DND-41 (cell line): ENCODE measurements at regions not wholly inside any gene's neighbourhood (a gene's known extent, or its start where the extent isn't known, plus 50 kb on each side); places are given as distances from the start of the nearest gene placed in this dataset.

Experiments used
- EZH2 ChIP-seq: IDR thresholded peaks from 3 replicates; pipeline ENCODE4 v1.6.1; 2012; ENCODE audit warnings: borderline replicate concordance, low read depth, mild to moderate bottlenecking, moderate library complexity, low read length, inconsistent platforms; ENCODE audit not compliant: severe bottlenecking
- TF ChIP-seq, protein P1 (sequence below): IDR thresholded peaks from 2 replicates; pipeline ENCODE4 v1.5.1; 2012; ENCODE audit warnings: borderline replicate concordance, low read length, moderate library complexity, mild to moderate bottlenecking; ENCODE audit not compliant: poor library complexity, severe bottlenecking; ENCODE audit errors: extremely low read depth

DNA sequence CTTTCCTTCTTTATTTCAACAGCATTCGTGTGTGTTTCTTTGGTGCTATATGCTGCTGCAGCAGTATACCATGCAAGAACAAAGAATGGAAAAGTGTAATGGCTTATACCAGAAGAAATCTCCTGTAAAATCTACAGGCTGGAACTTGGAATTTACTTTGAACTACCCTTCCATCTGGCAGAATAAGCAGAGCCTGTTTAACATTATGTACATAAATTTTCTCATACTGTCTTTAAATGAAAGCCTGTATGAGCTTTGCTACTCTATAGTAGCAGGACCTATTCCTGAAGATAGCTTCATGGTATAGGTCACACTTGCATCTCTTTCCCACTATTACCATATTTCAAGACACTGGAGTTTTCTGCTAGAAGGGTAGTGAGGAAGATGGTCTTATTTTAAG lies 522.1 kb upstream of the GHITM start:
- TF ChIP-seq, protein P1, sequence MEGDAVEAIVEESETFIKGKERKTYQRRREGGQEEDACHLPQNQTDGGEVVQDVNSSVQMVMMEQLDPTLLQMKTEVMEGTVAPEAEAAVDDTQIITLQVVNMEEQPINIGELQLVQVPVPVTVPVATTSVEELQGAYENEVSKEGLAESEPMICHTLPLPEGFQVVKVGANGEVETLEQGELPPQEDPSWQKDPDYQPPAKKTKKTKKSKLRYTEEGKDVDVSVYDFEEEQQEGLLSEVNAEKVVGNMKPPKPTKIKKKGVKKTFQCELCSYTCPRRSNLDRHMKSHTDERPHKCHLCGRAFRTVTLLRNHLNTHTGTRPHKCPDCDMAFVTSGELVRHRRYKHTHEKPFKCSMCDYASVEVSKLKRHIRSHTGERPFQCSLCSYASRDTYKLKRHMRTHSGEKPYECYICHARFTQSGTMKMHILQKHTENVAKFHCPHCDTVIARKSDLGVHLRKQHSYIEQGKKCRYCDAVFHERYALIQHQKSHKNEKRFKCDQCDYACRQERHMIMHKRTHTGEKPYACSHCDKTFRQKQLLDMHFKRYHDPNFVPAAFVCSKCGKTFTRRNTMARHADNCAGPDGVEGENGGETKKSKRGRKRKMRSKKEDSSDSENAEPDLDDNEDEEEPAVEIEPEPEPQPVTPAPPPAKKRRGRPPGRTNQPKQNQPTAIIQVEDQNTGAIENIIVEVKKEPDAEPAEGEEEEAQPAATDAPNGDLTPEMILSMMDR: no peak
- no peak for TF ChIP-seq EZH2
